GM18873 (cell line): ENCODE measurements at regions not wholly inside any gene's neighbourhood (a gene's known extent, or its start where the extent isn't known, plus 50 kb on each side); places are given as distances from the start of the nearest gene placed in this dataset.

ENCODE experiments used
- ATAC-seq: cut with Tn5 transposase; IDR thresholded peaks from one replicate; pipeline ENCODE4 v1.9.1; 2021; ENCODE audit warnings: mild to moderate bottlenecking, moderate library complexity, moderate number of reproducible peaks; ENCODE audit not compliant: unreplicated experiment, low FRiP score

DNA sequence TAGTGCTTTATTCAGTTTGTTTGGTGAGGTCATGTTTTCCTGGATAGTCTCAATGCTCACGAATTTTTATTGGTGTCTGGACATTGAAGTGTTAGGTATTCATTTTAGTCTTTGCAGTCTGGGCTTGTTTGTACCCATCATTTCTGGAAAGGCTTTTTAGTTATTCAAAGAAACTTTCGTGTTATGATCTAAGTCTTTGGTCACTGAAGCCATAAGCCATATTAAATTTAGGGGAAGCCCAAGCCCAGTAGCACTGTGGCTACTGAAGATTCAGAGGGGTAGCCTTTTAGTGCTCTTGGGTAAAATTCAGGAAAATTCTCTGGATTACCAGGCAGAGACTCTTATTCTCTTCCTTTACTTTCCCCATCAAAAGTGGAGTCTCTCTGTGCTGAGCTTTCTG is 56.2 kb upstream of the PEX5L start:
- no peak for ATAC-seq

DNA sequence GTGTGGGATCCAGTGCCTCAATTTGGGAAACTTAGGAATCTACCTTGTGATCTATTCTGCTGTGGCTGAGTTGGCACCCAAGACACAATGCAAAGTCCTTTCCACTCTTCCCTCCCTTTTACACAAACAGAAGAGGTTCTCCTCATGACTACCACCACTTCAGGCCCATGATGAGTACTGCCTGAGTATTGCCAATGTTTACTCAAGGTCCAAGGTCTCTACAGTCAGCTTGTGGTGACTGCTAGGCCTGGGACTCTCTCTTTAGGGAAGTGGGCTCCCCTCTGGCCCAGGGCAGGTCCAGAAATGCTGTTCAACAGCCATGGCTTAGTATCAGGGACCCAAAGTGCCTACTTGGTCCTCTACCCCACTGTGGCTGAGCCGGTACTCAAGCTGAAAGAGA is 56.8 kb upstream of the PEX5L start:
- no peak for ATAC-seq

DNA sequence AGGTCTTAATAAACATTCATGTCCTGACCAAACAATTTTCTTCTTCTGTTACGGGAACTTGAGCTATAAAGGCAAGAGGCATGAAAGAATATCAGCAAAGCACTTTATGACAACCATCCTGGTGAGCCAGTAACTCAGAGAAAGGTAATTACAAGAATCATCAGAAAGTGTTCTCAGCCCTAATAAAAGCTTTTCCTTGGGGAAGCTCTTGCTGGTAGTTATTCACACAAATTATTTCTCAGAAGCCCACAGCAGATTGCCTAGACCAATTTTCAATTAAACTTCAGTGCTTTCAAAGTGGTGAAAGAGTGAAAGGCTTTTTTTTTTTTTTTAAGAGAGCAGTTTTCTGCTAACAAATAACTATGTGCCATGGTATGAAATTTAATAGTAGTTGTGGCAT is 60.9 kb upstream of the PEX5L start:
- no peak for ATAC-seq

DNA sequence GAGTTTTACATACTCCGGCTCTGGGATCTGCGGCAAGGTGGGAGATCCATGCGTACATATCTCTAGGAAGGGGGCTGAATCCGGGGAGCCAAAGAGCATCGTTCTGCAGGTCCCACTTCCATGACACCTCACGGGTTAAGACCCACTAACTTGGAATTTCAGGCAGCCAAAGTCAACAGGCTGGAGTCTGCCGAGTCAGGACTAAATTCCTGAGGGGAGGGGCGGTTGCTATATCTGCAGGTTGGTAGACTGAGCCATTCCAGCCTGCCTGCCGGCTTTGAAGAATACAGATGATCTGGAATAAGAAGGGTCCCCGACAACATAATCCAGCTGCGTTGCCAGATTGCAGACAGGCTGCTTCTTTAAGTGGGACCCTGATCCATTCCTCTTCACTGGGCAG is 65.4 kb upstream of the PEX5L start:
- ATAC-seq, result no peak

DNA sequence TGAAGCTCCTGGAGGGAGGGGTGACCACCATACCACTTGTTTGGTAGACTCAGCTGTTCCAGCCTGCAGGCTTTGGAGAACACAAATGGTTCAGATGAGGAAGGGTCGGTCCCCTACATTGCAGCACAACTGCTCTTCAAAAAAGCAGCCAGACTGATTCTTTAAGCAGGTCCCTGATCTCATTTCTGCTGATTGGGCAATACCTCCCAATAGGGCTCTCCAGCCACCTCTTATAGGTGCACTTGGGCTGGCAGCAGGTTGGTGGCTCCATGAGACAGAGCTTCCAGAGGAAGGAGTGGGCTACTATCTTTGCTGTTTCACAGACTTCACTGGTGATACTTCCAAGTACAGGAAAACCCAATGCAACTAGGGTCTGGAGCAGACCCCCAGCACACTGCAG is 65.9 kb upstream of the PEX5L start:
- no peak for ATAC-seq

DNA sequence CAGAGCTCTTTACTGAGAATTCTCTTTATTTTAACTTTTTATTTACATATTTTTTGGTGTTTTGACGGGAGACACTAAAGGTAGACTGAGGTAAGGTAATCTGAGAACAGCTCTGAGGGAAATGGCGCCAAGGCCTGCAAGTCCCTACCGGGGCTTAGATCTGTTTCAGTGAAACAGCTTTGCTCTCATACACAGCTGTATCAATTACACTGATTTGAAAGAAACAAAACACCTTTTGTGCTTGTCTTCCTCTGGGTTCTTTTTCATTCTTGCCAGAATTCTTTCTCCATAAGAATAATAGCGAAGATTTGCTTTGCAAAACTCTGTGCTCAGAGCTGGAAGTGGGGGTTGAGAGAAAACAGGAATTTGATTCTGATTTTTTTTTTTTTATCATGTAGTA is 79.5 kb upstream of the PEX5L start:
- ATAC-seq, result no peak

DNA sequence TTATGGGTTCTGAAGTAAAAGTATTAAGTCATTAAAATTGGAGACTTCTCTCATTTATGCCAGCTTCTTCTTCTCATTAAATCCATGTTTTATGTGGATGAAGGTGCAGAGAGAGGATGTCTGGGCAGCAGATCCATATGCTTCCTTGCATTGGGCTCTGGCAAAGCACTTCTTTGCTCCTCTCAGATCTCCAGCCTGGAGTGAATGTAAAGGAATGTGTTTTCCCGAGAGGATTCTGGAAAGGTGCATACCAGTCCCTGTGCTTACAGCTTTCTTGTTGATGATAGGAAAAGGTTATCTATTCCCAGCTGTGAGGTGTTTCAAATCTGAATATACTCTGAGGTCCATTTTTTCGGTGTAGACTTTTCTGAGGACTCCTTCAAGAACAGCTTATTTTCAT is 79.9 kb upstream of the PEX5L start:
- ATAC-seq, result no peak

DNA sequence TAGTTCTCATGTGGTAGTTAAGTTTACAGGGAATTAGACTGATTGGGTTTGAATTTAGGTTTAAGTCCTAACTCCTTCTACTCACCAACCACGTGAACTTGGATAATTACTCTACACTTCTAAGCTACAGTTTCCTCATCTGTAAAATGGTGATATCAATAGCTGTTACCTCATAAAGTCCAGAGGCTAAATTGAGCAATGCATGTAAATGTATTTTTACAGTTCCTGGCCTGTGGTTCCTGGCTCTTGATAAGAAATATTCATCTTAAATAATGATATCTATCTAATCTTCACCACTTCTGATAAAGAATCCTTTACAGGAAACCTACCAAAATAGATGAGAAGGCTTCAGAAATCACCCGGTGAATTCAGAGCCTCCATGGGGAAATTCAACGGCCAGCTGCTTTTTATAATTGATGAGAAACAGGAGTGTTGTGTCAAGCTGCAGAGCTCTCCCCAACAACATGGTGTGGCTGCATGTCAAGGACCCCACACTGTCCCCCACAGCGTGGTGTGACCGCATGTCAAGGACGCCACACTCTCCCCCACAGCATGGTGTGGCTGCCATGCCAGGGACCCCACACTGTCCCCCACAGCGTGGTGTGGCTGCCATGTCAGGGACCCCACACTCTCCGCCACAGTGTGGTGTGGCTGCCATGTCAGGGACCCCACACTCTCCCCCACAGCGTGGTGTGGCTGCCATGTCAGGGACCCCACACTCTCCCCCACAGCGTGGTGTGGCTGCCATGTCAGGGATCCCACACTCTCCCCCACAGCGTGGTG is 80.8 kb upstream of the PEX5L start:
- ATAC-seq, result no peak

DNA sequence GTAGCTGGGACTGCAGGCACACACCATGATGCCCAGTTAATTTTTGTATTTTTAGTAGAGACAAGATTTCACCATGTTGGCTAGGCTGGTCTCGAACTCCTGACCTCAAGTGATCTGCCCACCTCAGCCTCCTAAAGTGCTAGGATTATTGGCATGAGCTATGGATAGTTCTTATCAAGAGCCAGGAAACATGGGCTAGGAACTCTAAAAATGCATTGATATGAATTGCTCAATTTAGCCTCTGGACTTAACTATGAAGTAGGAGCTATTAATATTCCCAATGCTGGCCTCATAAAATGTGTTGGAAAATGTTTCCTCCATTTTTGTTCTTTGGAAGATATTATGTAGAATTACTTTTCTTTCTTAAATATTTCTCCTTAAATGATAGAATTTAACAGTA is 82.8 kb upstream of the PEX5L start:
- ATAC-seq, result no peak

DNA sequence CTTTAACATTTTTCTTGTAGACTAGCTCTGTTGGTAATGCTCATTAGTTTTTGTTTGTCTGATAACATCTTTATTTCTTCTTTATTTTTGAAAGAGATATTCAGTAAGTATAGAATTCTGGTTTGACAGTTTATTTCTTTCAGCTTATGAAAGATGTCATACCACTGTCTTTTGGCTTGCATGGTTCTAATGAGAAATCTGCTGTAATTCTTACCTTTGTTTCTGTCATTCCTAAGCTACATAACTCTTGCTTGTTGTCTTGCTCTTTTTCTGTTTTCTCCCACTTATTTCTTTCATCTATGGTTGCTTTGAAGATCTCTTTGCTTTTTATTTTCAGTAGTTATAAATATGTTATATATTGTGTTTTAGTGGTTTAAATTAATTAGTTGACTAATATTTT is 87.2 kb upstream of the PEX5L start:
- ATAC-seq, result no peak

DNA sequence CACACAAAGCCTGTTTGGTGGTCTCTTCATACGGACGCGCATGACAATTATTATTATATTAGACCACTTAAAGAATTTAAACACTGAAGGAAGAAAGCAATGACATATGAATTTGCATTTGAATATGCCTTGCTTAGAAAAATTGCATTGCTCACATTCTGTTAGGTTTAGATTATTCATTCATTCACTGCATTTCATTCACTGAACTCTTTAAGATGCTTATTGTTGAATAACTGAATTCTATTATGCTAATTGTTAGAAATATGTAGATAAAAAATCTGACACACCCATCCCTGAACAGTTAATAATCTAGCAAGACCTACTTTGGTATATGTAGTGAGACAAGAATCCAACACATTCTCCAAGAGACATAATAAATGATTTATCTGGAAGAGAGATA is 94.4 kb upstream of the PEX5L start:
- ATAC-seq, result no peak

DNA sequence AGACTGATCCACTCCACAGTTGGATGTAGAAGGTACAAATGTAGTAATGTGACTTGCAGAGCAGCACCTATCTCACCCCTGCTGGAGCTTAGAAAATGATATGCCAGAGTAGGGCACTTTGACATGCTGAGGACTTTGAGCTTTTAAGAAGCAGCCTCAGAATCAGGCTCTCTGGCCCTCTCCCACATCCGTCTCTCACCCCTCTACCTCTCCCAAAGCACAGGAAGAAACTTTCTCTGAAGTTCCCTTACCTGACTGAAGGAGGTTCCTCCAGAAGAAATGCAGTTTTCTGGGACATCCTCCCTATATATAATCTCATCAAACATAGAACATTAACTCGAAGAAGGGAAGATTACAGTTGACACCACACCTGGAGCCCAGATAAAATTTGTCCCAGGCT is 98.4 kb upstream of the PEX5L start:
- no peak for ATAC-seq

DNA sequence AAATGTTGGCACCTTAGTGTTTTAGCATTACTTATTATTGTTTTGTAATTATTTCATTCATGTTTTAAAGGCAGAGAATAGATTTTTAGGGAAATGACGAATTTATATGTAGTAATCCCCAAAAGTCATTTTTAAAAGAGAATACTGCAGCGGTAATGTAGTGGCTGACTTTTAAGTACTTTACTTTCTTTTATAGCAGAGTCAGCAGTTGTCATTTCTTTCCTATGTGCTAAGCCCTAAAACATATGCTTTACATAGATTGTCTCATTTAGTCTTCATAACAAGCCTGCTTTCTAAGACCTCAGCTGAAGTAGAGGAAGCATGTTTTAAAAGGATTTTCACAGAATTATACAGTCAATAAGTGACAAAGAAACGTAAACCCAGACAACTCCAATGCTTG is 102.1 kb upstream of the PEX5L start:
- ATAC-seq, result no peak

DNA sequence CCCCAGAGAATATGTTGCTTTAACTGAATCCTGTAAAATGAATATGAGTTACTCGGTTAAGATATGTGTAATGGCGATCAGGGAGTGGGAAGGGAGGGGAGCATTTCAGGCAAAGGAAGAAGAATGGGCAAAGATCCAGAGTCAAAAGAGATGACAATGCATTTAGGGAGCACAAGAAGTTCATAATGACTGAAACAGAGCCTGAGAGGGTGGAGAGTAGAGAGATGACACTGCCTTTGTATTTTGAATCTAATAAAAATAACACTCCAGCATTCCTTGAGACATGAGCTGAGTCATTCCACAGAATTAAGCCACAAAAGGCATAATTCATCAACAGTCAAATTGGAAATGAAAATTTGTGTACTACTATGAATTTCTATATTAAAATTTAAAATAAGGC is 105.3 kb upstream of the PEX5L start:
- no peak for ATAC-seq

DNA sequence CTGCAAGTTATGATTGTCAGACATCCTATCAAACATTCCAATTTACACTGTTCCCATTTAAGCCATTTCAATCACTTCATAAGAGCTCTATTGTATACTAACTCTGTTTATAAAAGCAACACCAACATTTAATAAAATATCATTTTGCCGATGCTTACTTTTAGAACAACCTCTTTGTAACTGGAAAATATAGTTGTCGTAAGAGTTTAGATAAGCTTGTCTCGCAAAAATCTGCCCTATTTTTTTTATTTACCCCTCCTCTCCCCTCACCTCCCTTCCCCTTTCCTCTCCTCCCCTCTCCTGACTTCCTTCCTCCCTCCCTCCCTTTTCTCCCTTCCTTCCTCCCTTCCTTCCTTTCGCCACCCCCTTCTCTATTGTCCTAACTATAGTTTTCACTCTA is 105.7 kb upstream of the PEX5L start:
- ATAC-seq, result no peak

DNA sequence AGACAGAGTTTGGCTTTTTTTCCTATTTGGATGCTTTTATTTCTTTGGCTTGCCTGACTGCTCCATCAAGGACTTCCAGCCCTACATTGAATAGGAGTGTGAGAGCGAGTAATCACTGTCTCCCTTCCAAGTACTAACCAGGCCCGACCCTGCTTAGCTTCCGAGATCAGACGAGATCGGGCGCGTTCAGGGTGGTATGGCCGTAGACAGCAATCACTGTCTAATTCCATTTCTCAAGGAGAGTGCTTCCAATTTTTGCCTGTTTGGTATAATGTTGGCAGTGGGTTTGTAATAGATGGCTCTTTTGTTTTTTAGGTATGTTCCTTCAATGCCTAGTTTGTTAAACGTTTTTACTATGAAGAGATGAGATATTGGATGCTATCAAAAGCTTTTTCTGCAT is 125.0 kb upstream of the PEX5L start:
- ATAC-seq, result no peak

DNA sequence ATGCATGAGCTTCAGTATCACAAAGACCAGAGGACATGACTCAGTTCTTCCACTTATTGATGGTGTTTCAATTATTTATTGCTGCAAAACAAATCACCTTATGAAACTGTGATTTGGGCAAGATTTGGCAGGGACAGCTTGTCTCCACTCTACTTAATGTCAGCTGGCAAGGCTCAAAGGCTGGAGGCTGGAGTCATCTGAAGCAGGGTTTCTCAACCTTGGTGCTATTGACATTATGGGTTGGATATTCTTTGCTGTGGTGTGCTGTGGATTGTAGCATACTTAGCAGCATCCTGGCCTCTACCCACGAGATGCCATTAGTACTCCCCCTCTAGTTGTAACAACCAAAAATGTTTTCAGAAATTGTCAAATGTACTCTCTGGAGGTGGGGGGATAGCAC is 138.8 kb upstream of the PEX5L start:
- ATAC-seq, result no peak

DNA sequence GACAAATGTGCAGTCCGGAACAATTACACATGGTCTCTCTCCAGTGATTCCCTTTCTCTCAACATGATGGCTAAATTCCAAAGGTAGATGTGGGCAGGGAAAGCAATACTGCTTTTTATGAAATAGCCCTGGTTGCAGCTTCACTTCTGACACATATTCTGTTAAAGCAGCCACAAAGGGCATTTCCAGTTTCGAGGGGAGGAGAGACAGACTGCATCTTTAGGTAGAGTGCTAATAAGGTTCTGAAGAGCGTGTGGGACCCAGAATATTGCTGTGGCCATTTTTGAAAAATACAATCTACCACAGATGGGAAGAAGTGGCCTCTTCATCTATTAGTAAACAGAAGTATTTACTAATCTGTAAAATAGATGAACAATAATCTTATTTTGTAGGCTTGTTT is 139.3 kb upstream of the PEX5L start:
- no peak for ATAC-seq

DNA sequence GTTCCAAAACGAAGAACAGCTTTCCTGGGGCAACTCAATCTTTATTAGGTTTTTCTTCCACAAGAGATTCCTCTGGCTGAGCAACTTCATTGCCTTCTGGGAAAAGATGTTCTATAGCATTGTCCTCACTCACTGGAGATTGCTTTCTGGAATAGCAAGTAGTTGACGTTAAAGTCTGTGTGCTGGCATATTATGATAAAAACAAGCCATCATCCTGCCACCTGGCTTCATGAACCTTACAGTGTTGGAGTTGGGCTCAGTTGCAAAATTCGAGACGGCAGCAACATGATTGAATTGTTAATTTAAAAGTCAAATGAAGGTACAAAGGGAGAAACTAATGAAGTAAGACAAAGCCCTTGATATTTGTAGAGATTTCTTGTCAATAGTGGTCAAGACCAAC is 140.5 kb upstream of the PEX5L start:
- no peak for ATAC-seq

DNA sequence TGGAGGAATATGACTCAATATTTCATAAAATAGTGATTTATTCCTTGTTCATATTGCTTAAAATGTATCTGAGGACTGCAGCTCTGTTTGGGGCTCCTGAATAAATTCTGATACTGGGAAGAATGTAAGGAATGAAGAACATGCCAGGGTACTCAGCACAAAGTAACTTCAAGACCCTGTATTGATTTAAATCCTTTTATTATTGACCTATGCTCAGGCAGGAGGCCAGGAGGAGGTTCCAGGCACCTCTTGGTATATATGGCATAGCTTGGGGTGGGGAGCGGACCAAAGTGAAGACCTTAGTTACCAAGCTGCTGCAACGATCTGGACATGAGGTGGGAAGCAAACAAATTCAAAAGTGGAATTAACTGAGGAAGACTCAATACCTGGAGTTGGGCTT is 142.8 kb upstream of the PEX5L start:
- no peak for ATAC-seq

DNA sequence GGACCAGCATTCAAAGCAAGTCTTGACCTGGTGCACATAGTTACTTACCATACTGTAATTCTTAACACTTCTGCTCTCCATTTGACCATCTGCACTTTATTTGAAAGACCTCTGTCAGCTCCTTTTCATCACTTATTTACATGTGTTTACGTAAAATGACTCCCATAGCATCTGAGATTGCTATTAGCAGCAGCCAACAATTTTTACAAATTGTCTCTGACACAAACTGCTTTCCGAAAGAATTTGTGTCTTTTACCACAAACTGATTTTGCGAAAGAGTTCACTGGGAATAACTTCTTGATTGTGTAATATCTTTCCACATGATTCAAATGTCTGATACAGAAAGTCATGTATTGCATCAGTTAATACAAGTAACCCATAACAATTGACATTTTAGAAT is 144.1 kb upstream of the PEX5L start:
- no peak for ATAC-seq

DNA sequence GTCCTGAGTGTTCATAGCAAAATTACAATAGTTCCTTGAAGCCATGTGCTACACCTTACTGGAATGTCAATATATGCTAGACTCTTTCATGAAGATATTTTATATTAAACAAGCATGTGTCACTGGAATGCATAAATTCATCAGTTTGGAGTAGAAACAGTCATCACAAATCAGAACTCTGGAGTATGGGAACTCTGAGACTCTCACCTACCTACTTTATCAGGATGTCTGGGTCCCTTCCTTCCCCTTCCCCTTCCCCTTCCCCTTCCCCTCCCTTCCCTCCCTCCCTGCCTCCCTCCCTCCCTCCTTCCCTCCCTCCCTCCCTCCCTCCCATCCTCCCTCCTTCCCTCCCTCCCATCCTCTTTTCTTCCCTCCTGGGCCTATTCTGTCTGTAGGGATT is 144.7 kb upstream of the PEX5L start:
- no peak for ATAC-seq

DNA sequence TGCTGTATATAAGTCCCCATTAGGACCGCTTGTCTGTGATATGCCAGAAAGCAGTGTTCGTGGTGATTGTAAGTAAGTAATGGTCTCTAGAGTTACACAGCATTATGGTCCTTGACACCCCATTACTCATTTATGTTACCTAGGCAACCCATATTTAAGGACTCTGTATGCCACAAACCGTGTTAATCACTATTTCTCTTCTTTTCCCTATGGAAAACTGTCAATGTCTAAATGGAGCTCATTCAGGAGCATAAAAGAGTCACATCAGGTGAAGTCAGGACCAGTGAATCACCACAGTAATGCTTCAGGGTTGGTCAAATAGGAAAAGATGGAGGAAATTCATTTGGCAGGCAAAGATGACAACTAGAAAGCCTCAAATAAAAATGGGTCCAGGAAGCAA is 146.6 kb upstream of the PEX5L start:
- no peak for ATAC-seq
